Endothelial cell of umbilical vein (primary cell): ENCODE measurements at regions not wholly inside any gene's neighbourhood (a gene's known extent, or its start where the extent isn't known, plus 50 kb on each side); places are given as distances from the start of the nearest gene placed in this dataset.

Experiments used
- BruUV-seq: library from RNA; stranded (reverse); fragments of 400-500 nt; replicated peaks from 2 replicates; lab custom pipeline; 2021; lab: Mats Ljungman, UMichigan
- CTCF ChIA-PET: fragments of 300-600, 350-600 bp; sonication (Branson Sonifier 250); formaldehyde crosslinking; loops from one replicate; lab custom pipeline; 2021; ENCODE audit warnings: antibody characterized with exemption, inconsistent platforms; lab: Charles Lee
- POLR2A ChIA-PET: fragments of 300-600, 350-600 bp; sonication (Branson Sonifier 250); formaldehyde crosslinking; loops from one replicate; lab custom pipeline; 2021; ENCODE audit warnings: antibody characterized with exemption, inconsistent platforms; lab: Charles Lee
- DNase-seq: peaks from one replicate; pipeline ENCODE4 v3.0.0-alpha.2; 2011; ENCODE audit warnings: low read depth, low spot score
- FAIRE-seq: peaks from 2 replicates; lab custom pipeline; 2011; peaks lifted over from hg19 to GRCh38; lab: Jason Lieb, UNC
- H2AFZ ChIP-seq: 2 replicates; pipeline ENCODE4 v1.6.0; 2012; ENCODE audit warnings: low read depth, low read length, control low read depth, inconsistent platforms
- H3K27ac ChIP-seq: 2 replicates; pipeline ENCODE4 v1.5.1; 2011; ENCODE audit warnings: low read depth, mild to moderate bottlenecking, control low read depth, low read length, moderate library complexity; ENCODE audit not compliant: insufficient read depth
- H3K27me3 ChIP-seq, 2 experiments: 2 replicates each; pipeline versions ENCODE4 v1.6.0 to v1.6.1; 2011; ENCODE audit warnings: low read length in 2 of 2, mixed read lengths in 1 of 2; ENCODE audit not compliant: control insufficient read depth in 2 of 2, insufficient read depth in 2 of 2
- H3K36me3 ChIP-seq, 2 experiments: 2 replicates in 1 of 2; 3 replicates in 1 of 2; pipeline ENCODE4 v1.5.1; 2011; ENCODE audit warnings: low read length in 2 of 2, mild to moderate bottlenecking in 1 of 2, moderate library complexity in 1 of 2; ENCODE audit not compliant: control insufficient read depth in 2 of 2, insufficient read depth in 2 of 2; ENCODE audit errors: extremely low read depth in 1 of 2
- H3K4me1 ChIP-seq: 3 replicates; pipeline ENCODE4 v1.5.1; 2011; ENCODE audit warnings: mild to moderate bottlenecking, low read length; ENCODE audit not compliant: control insufficient read depth, insufficient read depth; ENCODE audit errors: extremely low read depth
- H3K4me2 ChIP-seq: 2 replicates; pipeline ENCODE4 v1.6.1; 2011; ENCODE audit warnings: low read length, control low read depth, mixed read lengths; ENCODE audit not compliant: insufficient read depth
- H3K4me3 ChIP-seq, 3 experiments: fragments of 200-600 bp in 1 of 3; sonication (generic), shearing (Covaris generic) in 1 of 3; replicated peaks in 1 of 3; 2 replicates each; pipeline ENCODE4 v1.5.1; 2011 to 2016; ENCODE audit warnings: control low read depth in 3 of 3, low read length in 3 of 3, mild to moderate bottlenecking in 2 of 3, inconsistent platforms in 1 of 3, low read depth in 1 of 3, moderate library complexity in 1 of 3; ENCODE audit not compliant: insufficient read depth in 1 of 3
- H3K79me2 ChIP-seq: 2 replicates; pipeline ENCODE4 v1.6.0; 2012; ENCODE audit warnings: low read length, inconsistent platforms; ENCODE audit not compliant: control insufficient read depth, insufficient read depth
- H3K9ac ChIP-seq: replicated peaks from 2 replicates; pipeline ENCODE3; 2011; ENCODE audit warnings: low read length, control low read depth; ENCODE audit not compliant: insufficient read depth; ENCODE audit errors: extremely low read depth
- H3K9me1 ChIP-seq: replicated peaks from 3 replicates; pipeline ENCODE4 v1.6.0; 2011; ENCODE audit warnings: mild to moderate bottlenecking, low read length; ENCODE audit not compliant: control insufficient read depth, insufficient read depth; ENCODE audit errors: extremely low read depth
- H3K9me3 ChIP-seq: replicated peaks from 2 replicates; pipeline ENCODE4 v1.5.1; 2012; ENCODE audit warnings: low read length, inconsistent platforms; ENCODE audit not compliant: control insufficient read depth, insufficient read depth
- H4K20me1 ChIP-seq: replicated peaks from 2 replicates; pipeline ENCODE3; 2011; ENCODE audit warnings: mild to moderate bottlenecking, low read length; ENCODE audit not compliant: control insufficient read depth, insufficient read depth; ENCODE audit errors: extremely low read depth
- CTCF ChIP-seq, 2 donors: IDR thresholded peaks; 1 replicate in 1 of 2; 2 replicates in 1 of 2; pipeline ENCODE4 v1.5.1; 2011; ENCODE audit warnings: low read length in 2 of 2, mild to moderate bottlenecking in 2 of 2, moderate library complexity in 2 of 2, control low read depth in 1 of 2, inconsistent platforms in 1 of 2, low read depth in 1 of 2; ENCODE audit not compliant: insufficient read depth in 1 of 2; ENCODE audit errors: extremely low read depth in 1 of 2
- EZH2 ChIP-seq: IDR thresholded peaks from 2 replicates; pipeline ENCODE4 v1.6.1; 2012; ENCODE audit warnings: borderline replicate concordance, low read depth, mild to moderate bottlenecking, moderate library complexity, low read length, inconsistent platforms; ENCODE audit not compliant: severe bottlenecking
- FOS ChIP-seq: IDR thresholded peaks from 2 replicates; pipeline ENCODE4 v1.6.1; 2011; ENCODE audit warnings: mild to moderate bottlenecking, low read length, moderate library complexity, borderline replicate concordance; ENCODE audit not compliant: insufficient read depth
- GATA2 ChIP-seq: IDR thresholded peaks from 2 replicates; pipeline ENCODE4 v1.7.0; 2011; ENCODE audit warnings: low read depth, mild to moderate bottlenecking, moderate library complexity, mixed read lengths, low read length; ENCODE audit not compliant: insufficient read length, insufficient read depth
- JUN ChIP-seq: IDR thresholded peaks from 2 replicates; pipeline ENCODE4 v1.6.1; 2011; ENCODE audit warnings: borderline replicate concordance, low read depth; ENCODE audit not compliant: insufficient read length, insufficient read depth
- MAX ChIP-seq: IDR thresholded peaks from 2 replicates; pipeline ENCODE4 v1.6.1; 2011; ENCODE audit not compliant: insufficient read depth, insufficient read length
- MYC ChIP-seq: IDR thresholded peaks from one replicate; pipeline ENCODE4 v1.6.1; 2011; ENCODE audit warnings: mild to moderate bottlenecking, low read depth, low read length
- POLR2A ChIP-seq: IDR thresholded peaks from 2 replicates; pipeline ENCODE4 v1.6.1; 2012; ENCODE audit warnings: low read depth, mild to moderate bottlenecking, control low read depth, low read length
- POLR2AphosphoS5 ChIP-seq: IDR thresholded peaks from 2 replicates; pipeline ENCODE4 v1.6.1; 2012; ENCODE audit warnings: low read depth, mild to moderate bottlenecking, control low read depth, low read length, moderate library complexity; ENCODE audit not compliant: insufficient read depth
- dilution Hi-C: fragments of 300-500 bp; cut with MboI; formaldehyde crosslinking; loops from one replicate; pipeline ENCODE4 v1.15.0; 2019; ENCODE audit warnings: low sequenced_read_pairs; ENCODE audit not compliant: extremely low pct_ligation_motif_present
- intact Hi-C: fragments of 100-400 bp; cut with micrococcal nuclease; formaldehyde crosslinking; loops from one replicate; pipeline ENCODE4 v1.10.0; 2022

GRCh38 chr22:49228431-49229037, 599.1 kb downstream of the BRD1 start:
- no peak overlapping the region for H3K27ac ChIP-seq
- BruUV-seq, result no TSS peak
- no peaks in the 10 kb centered on the region for H4K20me1 ChIP-seq
- CTCF ChIA-PET, result no interaction called here
- no peak overlapping the region for H3K9ac ChIP-seq
- dilution Hi-C loops, result no loop called here
- H3K79me2 ChIP-seq, result no peaks in the 10 kb centered on the region
- no peak overlapping the region for H2AFZ ChIP-seq
- H3K4me1 ChIP-seq, result no peaks in the 10 kb centered on the region
- H3K4me3 ChIP-seq, result no peak overlapping the region
- POLR2A ChIA-PET, result no interaction called here
- intact Hi-C loops, result no loop called here
- H3K27me3 ChIP-seq, result no peaks in the 10 kb centered on the region
- H3K9me1 ChIP-seq, result no peaks in the 10 kb centered on the region
- H3K4me2 ChIP-seq, result no peak overlapping the region
- DNase-seq, result no peak
- FAIRE-seq, result no peak
- no peak for TF ChIP-seq GATA2
- no peak for TF ChIP-seq CTCF (IDR thresholded peaks at IDR 0.05; ENCODE audit: extremely low read depth in 1 of 2, insufficient read depth in 1 of 2, low read depth in 1 of 2, low read length in 2 of 2)
- no peak for TF ChIP-seq POLR2A
- TF ChIP-seq JUN, result no peak
- TF ChIP-seq FOS, result no peak
- TF ChIP-seq MYC, result no peak
- no peak for TF ChIP-seq EZH2
- TF ChIP-seq MAX, result no peak
- no peak for TF ChIP-seq POLR2AphosphoS5
- H3K9me3 ChIP-seq, result peaks cover 12% of the 10 kb centered on the region
- H3K36me3 ChIP-seq, result no peaks in the 10 kb centered on the region
